Neural cell (in vitro differentiated cells): ENCODE measurements at regions not wholly inside any gene's neighbourhood (a gene's known extent, or its start where the extent isn't known, plus 50 kb on each side); places are given as distances from the start of the nearest gene placed in this dataset.
"Not testable (repeated sequence)": the region's sequence is repeated elsewhere in the genome, so short reads cannot be mapped to it uniquely, and the experiment has no call there.

Experiments
- POLR2AphosphoS5 ChIP-seq: IDR thresholded peaks from 2 replicates; pipeline ENCODE4 v1.6.1; 2012
- RAD21 ChIP-seq: fragments of 450-650 bp; conservative IDR thresholded peaks from 2 replicates; pipeline ENCODE4 v1.6.1; 2014; ENCODE audit warnings: antibody characterized with exemption, mild to moderate bottlenecking, moderate library complexity
- TF ChIP-seq, protein P1 (sequence below): fragments of 450-650 bp; IDR thresholded peaks from 2 replicates; pipeline ENCODE4 v1.5.1; 2014; ENCODE audit warnings: antibody characterized with exemption, mild to moderate bottlenecking, moderate library complexity; ENCODE audit not compliant: poor library complexity, severe bottlenecking

DNA sequence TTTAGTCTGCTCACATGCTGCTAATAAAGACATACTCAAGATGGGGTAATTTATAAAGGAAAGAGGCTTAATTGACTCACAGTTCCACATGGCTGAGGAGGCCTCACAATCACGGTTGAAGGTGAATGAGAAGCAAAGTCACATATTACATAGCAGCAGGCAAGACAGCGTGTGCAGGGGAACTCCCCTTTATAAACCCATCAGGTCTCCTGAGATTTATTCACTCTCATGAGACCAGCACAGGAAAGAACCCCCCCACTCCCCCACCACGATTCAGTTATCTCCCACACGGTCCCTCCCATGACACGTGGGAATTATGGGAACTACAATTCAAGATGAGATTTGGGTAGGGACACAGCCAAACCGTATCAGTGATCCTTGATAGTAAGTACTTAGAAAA lies 891.7 kb upstream of the CDH10 start:
- TF ChIP-seq, protein P1, sequence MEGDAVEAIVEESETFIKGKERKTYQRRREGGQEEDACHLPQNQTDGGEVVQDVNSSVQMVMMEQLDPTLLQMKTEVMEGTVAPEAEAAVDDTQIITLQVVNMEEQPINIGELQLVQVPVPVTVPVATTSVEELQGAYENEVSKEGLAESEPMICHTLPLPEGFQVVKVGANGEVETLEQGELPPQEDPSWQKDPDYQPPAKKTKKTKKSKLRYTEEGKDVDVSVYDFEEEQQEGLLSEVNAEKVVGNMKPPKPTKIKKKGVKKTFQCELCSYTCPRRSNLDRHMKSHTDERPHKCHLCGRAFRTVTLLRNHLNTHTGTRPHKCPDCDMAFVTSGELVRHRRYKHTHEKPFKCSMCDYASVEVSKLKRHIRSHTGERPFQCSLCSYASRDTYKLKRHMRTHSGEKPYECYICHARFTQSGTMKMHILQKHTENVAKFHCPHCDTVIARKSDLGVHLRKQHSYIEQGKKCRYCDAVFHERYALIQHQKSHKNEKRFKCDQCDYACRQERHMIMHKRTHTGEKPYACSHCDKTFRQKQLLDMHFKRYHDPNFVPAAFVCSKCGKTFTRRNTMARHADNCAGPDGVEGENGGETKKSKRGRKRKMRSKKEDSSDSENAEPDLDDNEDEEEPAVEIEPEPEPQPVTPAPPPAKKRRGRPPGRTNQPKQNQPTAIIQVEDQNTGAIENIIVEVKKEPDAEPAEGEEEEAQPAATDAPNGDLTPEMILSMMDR = not testable (repeated sequence)
- not testable (repeated sequence) for TF ChIP-seq POLR2AphosphoS5, RAD21
